Colonic mucosa (tissue), 4 donors: ENCODE measurements at regions not wholly inside any gene's neighbourhood (a gene's known extent, or its start where the extent isn't known, plus 50 kb on each side); places are given as distances from the start of the nearest gene placed in this dataset.

Experiments used
- DNase-seq: peaks from one replicate; pipeline ENCODE4 v3.0.0-alpha.2; 2020
- H3K27ac ChIP-seq: fragments of 200-600 bp; one replicate; pipeline ENCODE4 v1.8.0; 2021
- H3K27me3 ChIP-seq: fragments of 200-600 bp; one replicate; pipeline ENCODE4 v1.8.0; 2021
- H3K36me3 ChIP-seq: fragments of 200-600 bp; one replicate; pipeline ENCODE4 v1.8.0; 2021
- H3K4me1 ChIP-seq: fragments of 200-600 bp; one replicate; pipeline ENCODE4 v1.8.0; 2021; ENCODE audit warnings: mild to moderate bottlenecking
- H3K4me3 ChIP-seq: fragments of 200-600 bp; one replicate; pipeline ENCODE4 v1.8.0; 2021
- H3K9ac ChIP-seq, 2 donors: one replicate each; pipeline ENCODE4 v1.7.0; 2013; ENCODE audit warnings: control low read depth in 2 of 2, low read depth in 2 of 2, low read length in 2 of 2
- H3K9me3 ChIP-seq: fragments of 200-600 bp; one replicate; pipeline ENCODE4 v1.8.0; 2021
- intact Hi-C: fragments of 100-400 bp; cut with DNase I; formaldehyde crosslinking; loops from one replicate; pipeline ENCODE4 v1.14.1; 2022
- TF ChIP-seq, protein P1 (sequence below): fragments of 200-600 bp; IDR thresholded peaks from one replicate; pipeline ENCODE4 v1.8.0; 2022; ENCODE audit warnings: antibody characterized with exemption, mild to moderate bottlenecking
- donor health status: healthy.
- donor health status: DM: no; HTN: no; CAD: no.
- donor health status: DM: no; HTN: no; CAD: no.

DNA sequence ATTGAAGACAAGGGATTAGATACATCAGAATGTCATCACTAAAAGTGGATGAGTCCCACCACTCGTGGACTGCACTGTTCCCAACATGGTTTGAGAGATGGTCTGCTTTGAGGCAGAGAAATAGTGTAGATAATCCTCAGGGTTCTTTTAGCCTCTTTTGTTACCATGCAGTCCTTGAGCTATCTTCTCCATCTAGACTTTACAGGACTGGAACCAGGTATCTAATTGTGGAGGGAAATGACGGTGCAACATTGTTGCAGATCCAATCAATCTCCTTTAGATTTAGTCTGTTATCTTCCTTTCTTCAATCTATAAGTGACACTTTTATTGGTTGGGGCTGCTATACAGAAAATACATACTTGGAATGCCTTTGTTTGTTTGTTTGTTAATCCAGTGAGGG, 183.8 kb upstream of the CWC22 start:
- H3K9ac ChIP-seq, result no peak overlapping the region
- H3K4me1 ChIP-seq, result no peaks in the 10 kb centered on the region
- H3K36me3 ChIP-seq, result no peaks in the 10 kb centered on the region
- no peaks in the 10 kb centered on the region for H3K27me3 ChIP-seq
- H3K9me3 ChIP-seq, result no peaks in the 10 kb centered on the region
- H3K4me3 ChIP-seq, result no peak overlapping the region
- TF ChIP-seq, protein P1, sequence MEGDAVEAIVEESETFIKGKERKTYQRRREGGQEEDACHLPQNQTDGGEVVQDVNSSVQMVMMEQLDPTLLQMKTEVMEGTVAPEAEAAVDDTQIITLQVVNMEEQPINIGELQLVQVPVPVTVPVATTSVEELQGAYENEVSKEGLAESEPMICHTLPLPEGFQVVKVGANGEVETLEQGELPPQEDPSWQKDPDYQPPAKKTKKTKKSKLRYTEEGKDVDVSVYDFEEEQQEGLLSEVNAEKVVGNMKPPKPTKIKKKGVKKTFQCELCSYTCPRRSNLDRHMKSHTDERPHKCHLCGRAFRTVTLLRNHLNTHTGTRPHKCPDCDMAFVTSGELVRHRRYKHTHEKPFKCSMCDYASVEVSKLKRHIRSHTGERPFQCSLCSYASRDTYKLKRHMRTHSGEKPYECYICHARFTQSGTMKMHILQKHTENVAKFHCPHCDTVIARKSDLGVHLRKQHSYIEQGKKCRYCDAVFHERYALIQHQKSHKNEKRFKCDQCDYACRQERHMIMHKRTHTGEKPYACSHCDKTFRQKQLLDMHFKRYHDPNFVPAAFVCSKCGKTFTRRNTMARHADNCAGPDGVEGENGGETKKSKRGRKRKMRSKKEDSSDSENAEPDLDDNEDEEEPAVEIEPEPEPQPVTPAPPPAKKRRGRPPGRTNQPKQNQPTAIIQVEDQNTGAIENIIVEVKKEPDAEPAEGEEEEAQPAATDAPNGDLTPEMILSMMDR, result no peak
- no peak for DNase-seq
- intact Hi-C loops, result no loop called here
- H3K27ac ChIP-seq, result no peak overlapping the region

DNA sequence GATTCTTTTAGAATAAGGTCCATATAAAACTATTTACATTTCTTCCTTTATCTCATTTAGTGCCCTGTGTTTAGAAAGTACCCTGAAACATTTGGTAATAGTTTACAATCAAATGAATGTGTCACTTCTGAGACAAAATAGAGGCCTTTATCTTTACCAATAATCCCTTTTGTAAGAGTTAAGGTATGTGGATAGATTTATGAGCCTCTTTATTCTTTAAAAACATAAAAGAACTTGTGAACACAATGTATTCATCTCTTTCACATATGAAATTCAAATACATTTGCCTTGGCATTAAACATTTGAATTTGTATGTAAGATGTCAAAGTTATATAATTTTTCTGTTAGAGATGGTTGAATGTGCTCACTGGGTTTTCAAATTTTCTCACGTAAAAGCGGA, 180.5 kb upstream of the CWC22 start:
- H3K27ac ChIP-seq, result no peak overlapping the region
- intact Hi-C loops, result no loop called here
- H3K36me3 ChIP-seq, result no peaks in the 10 kb centered on the region
- DNase-seq, result no peak
- no peaks in the 10 kb centered on the region for H3K9me3 ChIP-seq
- H3K4me1 ChIP-seq, result no peaks in the 10 kb centered on the region
- no peak overlapping the region for H3K4me3 ChIP-seq
- no peak overlapping the region for H3K9ac ChIP-seq
- no peaks in the 10 kb centered on the region for H3K27me3 ChIP-seq
- TF ChIP-seq, protein P1, result no peak

DNA sequence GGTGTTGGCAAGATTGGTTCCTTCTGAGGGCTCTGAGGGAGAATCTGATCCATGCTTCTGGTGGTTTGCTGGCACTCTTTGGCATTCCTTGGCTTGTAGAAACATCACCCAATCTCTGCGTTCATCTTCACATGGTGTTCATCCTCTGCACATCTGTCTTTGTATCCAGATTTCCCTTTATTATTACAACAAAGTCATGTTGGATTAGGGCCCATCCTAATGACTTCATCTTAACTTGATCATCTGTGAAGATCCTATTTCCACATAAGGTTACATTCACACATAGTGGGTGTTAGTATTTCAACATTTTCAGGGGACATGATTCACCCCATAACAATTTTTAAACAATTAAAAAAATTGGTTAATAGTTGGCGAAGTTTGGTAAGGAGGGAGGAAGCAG, 177.4 kb upstream of the CWC22 start:
- no peaks in the 10 kb centered on the region for H3K36me3 ChIP-seq
- no peak overlapping the region for H3K27ac ChIP-seq
- H3K9me3 ChIP-seq, result no peaks in the 10 kb centered on the region
- no peak for DNase-seq
- TF ChIP-seq, protein P1, result no peak
- no peaks in the 10 kb centered on the region for H3K4me1 ChIP-seq
- H3K4me3 ChIP-seq, result no peak overlapping the region
- no peak overlapping the region for H3K9ac ChIP-seq
- no peaks in the 10 kb centered on the region for H3K27me3 ChIP-seq
- intact Hi-C loops, result no loop called here

DNA sequence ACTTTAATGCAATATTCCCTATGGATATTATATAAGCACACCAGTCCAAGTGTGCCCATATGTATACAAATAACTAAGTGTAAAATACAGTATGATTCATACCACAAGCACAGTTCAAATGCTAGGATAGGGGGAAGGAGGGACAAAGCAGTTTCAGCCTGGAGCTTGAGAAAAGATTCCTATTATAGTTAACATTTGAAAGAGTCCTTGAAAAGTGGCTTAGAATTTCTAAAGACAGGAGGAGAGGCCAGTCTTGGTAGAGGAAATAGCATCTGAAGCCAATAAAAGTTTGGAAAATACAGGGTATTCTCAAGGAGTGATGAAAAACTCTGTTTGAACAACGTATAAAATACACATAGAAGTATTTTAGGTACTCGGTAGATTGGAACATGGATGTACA, 173.4 kb upstream of the CWC22 start:
- Histone ChIP-seq H3K9ac (no peak overlapping the region), H3K27ac (no peak overlapping the region), H3K4me1 (no peaks in the 10 kb centered on the region), H3K27me3 (no peaks in the 10 kb centered on the region), H3K4me3 (no peak overlapping the region), H3K9me3 (no peaks in the 10 kb centered on the region), H3K36me3 (no peaks in the 10 kb centered on the region)
- intact Hi-C loops, result no loop called here
- no peak for DNase-seq
- TF ChIP-seq, protein P1, result no peak

DNA sequence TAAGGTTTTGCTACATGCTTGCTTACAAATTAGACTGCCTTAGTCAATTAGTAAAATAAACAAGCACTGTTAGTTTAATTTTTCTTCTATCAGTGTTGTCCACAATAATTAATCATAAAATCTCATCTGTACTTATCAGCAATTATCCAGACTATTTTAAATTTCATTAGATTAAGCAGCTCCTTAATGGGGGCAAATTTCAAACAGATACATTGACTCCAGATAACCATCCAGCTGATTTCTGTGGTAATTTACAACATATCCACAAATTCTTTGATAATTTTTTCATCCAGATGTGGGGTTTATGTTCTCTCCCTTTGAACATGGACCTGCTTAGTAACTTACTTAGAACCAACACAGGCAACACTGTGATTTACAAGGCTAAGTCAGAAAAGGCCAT, 170.4 kb upstream of the CWC22 start:
- Histone ChIP-seq H3K4me3 (no peak overlapping the region), H3K36me3 (no peaks in the 10 kb centered on the region), H3K9me3 (no peaks in the 10 kb centered on the region), H3K4me1 (no peaks in the 10 kb centered on the region), H3K9ac (no peak overlapping the region), H3K27me3 (no peaks in the 10 kb centered on the region), H3K27ac (no peak overlapping the region)
- TF ChIP-seq, protein P1, result no peak
- intact Hi-C loops, result no loop called here
- DNase-seq, result no peak

DNA sequence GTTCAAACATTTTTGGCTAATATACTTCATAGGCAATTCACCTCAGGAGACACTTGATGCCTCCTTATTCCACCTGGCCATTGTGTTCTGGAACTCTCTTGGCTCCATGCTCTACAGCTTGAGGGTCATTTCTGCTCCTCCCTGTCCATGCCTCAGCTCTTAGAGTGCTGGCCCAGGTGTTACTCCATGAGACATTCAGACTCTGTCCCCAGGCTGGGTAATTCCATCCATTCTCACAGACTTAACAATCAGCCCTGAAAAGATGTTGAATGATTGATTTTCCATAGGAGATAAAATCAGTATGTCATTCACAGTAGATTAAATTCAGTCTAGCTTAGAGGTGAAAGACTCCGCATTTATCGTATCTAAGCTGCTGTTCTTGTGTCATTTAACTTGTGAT, 168.6 kb upstream of the CWC22 start:
- Histone ChIP-seq H3K4me1 (no peaks in the 10 kb centered on the region), H3K9ac (no peak overlapping the region), H3K4me3 (no peak overlapping the region), H3K9me3 (no peaks in the 10 kb centered on the region), H3K36me3 (no peaks in the 10 kb centered on the region), H3K27me3 (no peaks in the 10 kb centered on the region), H3K27ac (no peak overlapping the region)
- DNase-seq, result no peak
- intact Hi-C loops, result no loop called here
- TF ChIP-seq, protein P1, result no peak
